RPMI7951 (cell line): ENCODE measurements at regions not wholly inside any gene's neighbourhood (a gene's known extent, or its start where the extent isn't known, plus 50 kb on each side); places are given as distances from the start of the nearest gene placed in this dataset.
A peak's percentile ranks its signal among the peaks of the same experiment; 100 is the strongest.

ENCODE experiments used
- DNase-seq: peaks from one replicate; pipeline ENCODE4 v3.0.0-alpha.2; 2012; ENCODE audit warnings: low read depth

- no peak for DNase-seq
These were observed 203.0 kb downstream of the HIBADH start for GRCh38 chr7:27459731-27460053.

DNA sequence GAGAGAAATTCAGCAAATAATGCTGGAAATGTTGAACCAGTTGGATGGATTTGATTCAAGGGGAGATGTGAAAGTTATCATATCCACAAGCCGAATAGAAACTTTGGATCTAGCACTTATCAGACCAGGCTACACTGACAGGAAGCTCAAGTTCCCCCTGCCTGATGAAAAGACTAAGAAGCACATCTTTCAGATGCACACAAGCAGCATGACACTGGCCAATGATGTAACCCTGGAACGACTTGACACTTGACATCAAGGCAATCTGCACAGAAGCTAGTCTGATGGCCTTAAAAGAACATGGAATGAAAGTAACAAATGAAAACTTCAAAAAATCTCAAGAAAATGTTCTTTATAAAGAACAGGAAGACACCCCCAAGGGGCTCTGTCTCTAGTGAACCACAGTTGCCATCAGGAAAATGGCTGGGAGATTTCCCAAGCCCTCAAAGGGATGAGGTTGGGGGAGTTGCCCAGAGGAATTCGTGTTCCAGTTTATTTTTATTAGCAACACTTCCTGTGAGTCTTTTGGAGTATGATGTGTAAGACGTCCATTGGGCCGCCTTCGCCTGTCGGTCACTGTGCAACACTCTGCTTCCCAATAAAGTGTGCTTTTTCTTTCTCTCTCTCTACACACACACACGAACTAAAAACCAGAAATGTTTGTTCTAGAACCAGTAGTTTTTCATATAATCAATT, 200.0 kb downstream of the HIBADH start:
- peak; percentile 81 for DNase-seq

GRCh38 chr7:27464970-27465369, 197.7 kb downstream of the HIBADH start:
- DNase-seq = no peak

GRCh38 chr7:27466703-27467102, 196.0 kb downstream of the HIBADH start:
- no peak for DNase-seq

DNA sequence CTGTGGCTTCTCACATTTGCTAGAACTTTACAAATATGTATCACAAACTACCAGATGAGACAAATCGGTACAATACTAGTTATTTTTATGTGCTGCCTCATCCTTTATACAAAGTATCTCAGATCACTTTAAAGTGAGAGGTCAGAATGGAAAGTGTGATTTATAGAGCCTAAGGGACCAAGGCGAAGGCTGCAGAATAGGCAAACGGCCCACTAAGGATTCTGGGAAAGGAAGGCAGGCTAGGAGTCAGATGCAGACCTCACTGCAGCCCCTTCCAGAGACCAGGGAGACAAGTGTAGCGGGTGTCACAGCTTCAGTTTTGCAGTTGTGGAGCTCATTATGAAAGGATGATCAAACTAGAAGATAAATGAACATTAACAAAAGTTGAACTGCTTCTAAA, 190.6 kb downstream of the HIBADH start:
- DNase-seq = no peak
